PC-3 (cell line): ENCODE measurements at regions not wholly inside any gene's neighbourhood (a gene's known extent, or its start where the extent isn't known, plus 50 kb on each side); places are given as distances from the start of the nearest gene placed in this dataset.

Experiments
- ATAC-seq: fragments of 200-7000 bp; cut with Tn5 transposase; 2 replicates; pipeline ENCODE4 v1.9.1; 2020; ENCODE audit warnings: mild to moderate bottlenecking, moderate library complexity
- BruUV-seq: library from RNA; stranded (reverse); fragments of 400-500 nt; replicated peaks from 2 replicates; lab custom pipeline; 2021; lab: Mats Ljungman, UMichigan
- CTCF ChIA-PET: fragments of 300-600 bp; sonication (Branson Sonifier 250); formaldehyde crosslinking; loops from one replicate; lab custom pipeline; 2022; ENCODE audit warnings: antibody characterized with exemption; lab: Charles Lee
- POLR2A ChIA-PET: fragments of 300-600 bp; sonication (Branson Sonifier 250); formaldehyde crosslinking; loops from one replicate; lab custom pipeline; 2022; ENCODE audit warnings: antibody characterized with exemption; ENCODE audit not compliant: unreplicated experiment; lab: Charles Lee
- DNase-seq: peaks from one replicate; pipeline ENCODE4 v3.0.0-alpha.2; 2015
- H2AFZ ChIP-seq: fragments of 300-600 bp; sonication (generic); 2 replicates; pipeline ENCODE4 v1.6.0; 2016; ENCODE audit warnings: antibody characterized with exemption, low read length
- H3F3A ChIP-seq: fragments of 300-600 bp; sonication (generic); one replicate; pipeline ENCODE4 v1.6.0; 2017; ENCODE audit warnings: antibody characterized with exemption, low read length, control low read depth, mild to moderate bottlenecking; ENCODE audit not compliant: unreplicated experiment
- H3K27ac ChIP-seq: fragments of 300-600 bp; sonication (generic); 2 replicates; pipeline ENCODE4 v1.5.1; 2016; ENCODE audit warnings: mild to moderate bottlenecking, low read length
- H3K27me3 ChIP-seq: fragments of 300-600 bp; sonication (generic); 2 replicates; pipeline ENCODE4 v1.6.1; 2016; ENCODE audit warnings: low read length, mixed read lengths
- H3K36me3 ChIP-seq: fragments of 300-600 bp; sonication (generic); 2 replicates; pipeline ENCODE4 v1.6.1; 2016; ENCODE audit warnings: low read depth, mixed run types, low read length, mixed read lengths
- H3K4me1 ChIP-seq: fragments of 300-600 bp; sonication (generic); 2 replicates; pipeline ENCODE4 v1.5.1; 2016; ENCODE audit warnings: low read length; ENCODE audit not compliant: insufficient read depth
- H3K4me2 ChIP-seq: fragments of 300-600 bp; sonication (generic); 2 replicates; pipeline ENCODE4 v1.6.0; 2016; ENCODE audit warnings: low read length
- H3K4me3 ChIP-seq: fragments of 300-600 bp; sonication (generic); 2 replicates; pipeline ENCODE4 v1.5.1; 2016; ENCODE audit warnings: mild to moderate bottlenecking, low read length, mixed read lengths
- H3K79me2 ChIP-seq: fragments of 300-600 bp; sonication (generic); 2 replicates; pipeline ENCODE4 v1.6.1; 2017; ENCODE audit warnings: low read length, mixed read lengths
- H3K9ac ChIP-seq: fragments of 300-600 bp; sonication (generic); 2 replicates; pipeline ENCODE4 v1.6.0; 2016; ENCODE audit warnings: mild to moderate bottlenecking, low read length
- H3K9me2 ChIP-seq: fragments of 300-600 bp; sonication (generic); replicated peaks from 2 replicates; pipeline ENCODE4 v1.6.1; 2016; ENCODE audit warnings: mixed run types, low read length, mixed read lengths
- H3K9me3 ChIP-seq: fragments of 300-600 bp; sonication (generic); 2 replicates; pipeline ENCODE4 v1.6.1; 2016; ENCODE audit warnings: low read length, mixed read lengths
- H4K20me1 ChIP-seq: fragments of 300-600 bp; sonication (generic); 2 replicates; pipeline ENCODE4 v1.6.1; 2016; ENCODE audit warnings: low read length, mixed read lengths
- EZH2 ChIP-seq: fragments of 300-600 bp; sonication (generic); IDR thresholded peaks from one replicate; pipeline ENCODE4 v1.6.1; 2017; ENCODE audit warnings: antibody characterized with exemption, mild to moderate bottlenecking, low read length; ENCODE audit not compliant: unreplicated experiment
- EZH2phosphoT487 ChIP-seq: fragments of 300-600 bp; sonication (generic); IDR thresholded peaks from 2 replicates; pipeline ENCODE4 v1.6.1; 2018; ENCODE audit warnings: mild to moderate bottlenecking, antibody characterized with exemption, low read length, borderline replicate concordance
- intact Hi-C: fragments of 100-400 bp; cut with micrococcal nuclease; formaldehyde crosslinking; loops from 2 replicates; pipeline ENCODE4 v1.9.0; 2023
- TF ChIP-seq, protein P1 (sequence below): fragments of 300-600 bp; sonication (generic); conservative IDR thresholded peaks from 2 replicates; pipeline ENCODE4 v1.5.1; 2017; ENCODE audit warnings: antibody characterized with exemption, low read depth, mild to moderate bottlenecking, low read length

GRCh38 chr12:77471801-77472200 is 358.9 kb upstream of the NAV3 start:
- Histone ChIP-seq H3K79me2 (no peaks in the 10 kb centered on the region), H4K20me1 (no peaks in the 10 kb centered on the region), H3K27me3 (no peaks in the 10 kb centered on the region; the same call in 1 of the 2 replicates), H3K9ac (no peak overlapping the region), H3K36me3 (no peaks in the 10 kb centered on the region), H3K9me3 (no peaks in the 10 kb centered on the region), H3K9me2 (no peaks in the 10 kb centered on the region), H3K4me2 (no peak overlapping the region), H3K27ac (no peak overlapping the region), H2AFZ (no peak overlapping the region), H3K4me1 (no peaks in the 10 kb centered on the region), H3F3A (no peaks in the 10 kb centered on the region), H3K4me3 (no peak overlapping the region)
- POLR2A ChIA-PET: no interaction called here
- intact Hi-C loops: no loop called here
- BruUV-seq: no TSS peak
- CTCF ChIA-PET: no interaction called here
- no peak for ATAC-seq
- TF ChIP-seq EZH2: no peak
- TF ChIP-seq EZH2phosphoT487: no peak
- TF ChIP-seq, protein P1, sequence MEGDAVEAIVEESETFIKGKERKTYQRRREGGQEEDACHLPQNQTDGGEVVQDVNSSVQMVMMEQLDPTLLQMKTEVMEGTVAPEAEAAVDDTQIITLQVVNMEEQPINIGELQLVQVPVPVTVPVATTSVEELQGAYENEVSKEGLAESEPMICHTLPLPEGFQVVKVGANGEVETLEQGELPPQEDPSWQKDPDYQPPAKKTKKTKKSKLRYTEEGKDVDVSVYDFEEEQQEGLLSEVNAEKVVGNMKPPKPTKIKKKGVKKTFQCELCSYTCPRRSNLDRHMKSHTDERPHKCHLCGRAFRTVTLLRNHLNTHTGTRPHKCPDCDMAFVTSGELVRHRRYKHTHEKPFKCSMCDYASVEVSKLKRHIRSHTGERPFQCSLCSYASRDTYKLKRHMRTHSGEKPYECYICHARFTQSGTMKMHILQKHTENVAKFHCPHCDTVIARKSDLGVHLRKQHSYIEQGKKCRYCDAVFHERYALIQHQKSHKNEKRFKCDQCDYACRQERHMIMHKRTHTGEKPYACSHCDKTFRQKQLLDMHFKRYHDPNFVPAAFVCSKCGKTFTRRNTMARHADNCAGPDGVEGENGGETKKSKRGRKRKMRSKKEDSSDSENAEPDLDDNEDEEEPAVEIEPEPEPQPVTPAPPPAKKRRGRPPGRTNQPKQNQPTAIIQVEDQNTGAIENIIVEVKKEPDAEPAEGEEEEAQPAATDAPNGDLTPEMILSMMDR: no peak
- no peak for DNase-seq

DNA sequence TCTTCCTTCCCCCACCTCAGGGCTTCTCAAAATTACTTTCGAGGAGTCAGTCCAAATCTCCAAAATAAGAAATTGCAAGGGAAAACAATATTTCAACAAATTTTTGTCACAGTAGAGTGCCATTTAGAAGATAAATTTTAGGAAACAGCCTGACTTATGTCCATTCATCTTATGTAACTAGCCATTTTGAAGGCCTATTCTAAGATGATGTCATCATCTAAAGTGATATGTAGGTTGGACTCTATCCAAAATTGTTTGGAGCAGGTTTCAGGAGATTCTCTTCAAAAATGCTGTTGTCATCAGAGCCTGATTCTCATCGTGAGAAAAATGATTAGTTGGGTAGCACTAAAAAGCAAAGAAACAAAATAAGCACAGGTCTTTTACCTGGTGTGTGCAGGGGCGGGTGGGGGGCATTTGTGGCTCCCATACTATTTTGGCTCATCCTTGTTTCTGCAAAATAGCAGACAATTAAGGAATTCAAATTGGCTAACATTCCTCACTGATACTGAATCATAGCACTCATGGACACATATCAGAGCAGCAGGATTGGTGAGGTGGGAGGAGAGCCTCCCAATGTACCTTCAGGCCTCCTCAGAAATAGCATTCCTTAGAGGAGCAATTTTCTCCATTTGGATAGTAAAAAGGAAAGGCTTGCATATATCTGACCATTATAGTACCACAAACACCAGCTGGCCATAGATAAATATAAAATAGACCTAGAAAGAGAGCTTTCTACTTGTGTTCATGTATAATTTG is 360.9 kb upstream of the NAV3 start:
- no TSS peak for BruUV-seq
- DNase-seq (no peak), ATAC-seq (no peak)
- Histone ChIP-seq H3K79me2 (no peaks in the 10 kb centered on the region), H3K27me3 (no peaks in the 10 kb centered on the region), H2AFZ (no peak overlapping the region), H3K9me2 (no peaks in the 10 kb centered on the region), H3K4me2 (no peak overlapping the region), H3K27ac (no peak overlapping the region), H3F3A (no peaks in the 10 kb centered on the region), H3K4me3 (no peak overlapping the region), H4K20me1 (no peaks in the 10 kb centered on the region), H3K4me1 (no peaks in the 10 kb centered on the region), H3K36me3 (no peaks in the 10 kb centered on the region), H3K9me3 (no peaks in the 10 kb centered on the region), H3K9ac (no peak overlapping the region)
- ChIA-PET POLR2A (no interaction called here), CTCF (no interaction called here)
- no peak for TF ChIP-seq EZH2
- no peak for TF ChIP-seq EZH2phosphoT487
- TF ChIP-seq, protein P1: no peak
- intact Hi-C loops: no loop called here

DNA sequence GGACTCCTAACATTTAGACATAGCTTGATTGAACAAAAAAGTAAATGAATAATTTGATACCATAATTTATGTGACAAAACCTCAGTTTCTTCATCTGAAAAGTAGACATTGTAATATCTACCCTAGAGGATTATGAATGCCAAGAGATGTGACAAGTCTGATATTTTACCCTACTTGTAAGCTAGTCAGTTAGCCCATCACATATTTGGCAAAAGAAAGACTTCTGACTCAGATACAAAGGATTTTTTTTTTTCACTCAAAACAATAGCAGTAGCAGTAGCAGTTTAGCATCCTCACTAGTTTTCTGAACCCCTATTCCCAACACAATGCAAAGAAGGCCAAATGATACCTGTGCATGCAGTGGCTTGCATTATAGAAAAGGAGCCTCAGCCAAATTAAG is 377.3 kb upstream of the E2F7 start:
- H3K9me2 ChIP-seq: no peaks in the 10 kb centered on the region
- ATAC-seq (no peak), DNase-seq (no peak)
- H2AFZ ChIP-seq: no peak overlapping the region
- H3K27ac ChIP-seq: no peak overlapping the region
- CTCF ChIA-PET: no interaction called here
- no peaks in the 10 kb centered on the region for H3F3A ChIP-seq
- TF ChIP-seq, protein P1: no peak
- no peak for TF ChIP-seq EZH2phosphoT487
- TF ChIP-seq EZH2: no peak
- no peak overlapping the region for H3K4me2 ChIP-seq
- POLR2A ChIA-PET: no interaction called here
- no peaks in the 10 kb centered on the region for H3K36me3 ChIP-seq
- H3K4me3 ChIP-seq: no peak overlapping the region
- no peak overlapping the region for H3K9ac ChIP-seq
- no peaks in the 10 kb centered on the region for H4K20me1 ChIP-seq
- intact Hi-C loops: no loop called here
- H3K79me2 ChIP-seq: no peaks in the 10 kb centered on the region
- no peaks in the 10 kb centered on the region for H3K9me3 ChIP-seq
- H3K4me1 ChIP-seq: no peaks in the 10 kb centered on the region
- peaks cover 13% of the 10 kb centered on the region for H3K27me3 ChIP-seq
- no TSS peak for BruUV-seq
